SU-DHL-6 (cell line): ENCODE measurements at regions not wholly inside any gene's neighbourhood (a gene's known extent, or its start where the extent isn't known, plus 50 kb on each side); places are given as distances from the start of the nearest gene placed in this dataset.
"Not testable (repeated sequence)": the region's sequence is repeated elsewhere in the genome, so short reads cannot be mapped to it uniquely, and the experiment has no call there.

Experiments
- H2AFZ ChIP-seq: fragments of 200-600 bp; sonication (generic); 2 replicates; pipeline ENCODE4 v1.6.1; 2014; ENCODE audit warnings: low read depth, mild to moderate bottlenecking, moderate library complexity, mixed read lengths, antibody characterized with exemption, low read length; ENCODE audit not compliant: severe bottlenecking
- H3F3A ChIP-seq: fragments of 200-600 bp; shearing (Covaris generic); 2 replicates; pipeline ENCODE4 v1.6.0; 2016; ENCODE audit warnings: antibody characterized with exemption, mild to moderate bottlenecking; ENCODE audit not compliant: insufficient read depth
- H3K27ac ChIP-seq: fragments of 200-600 bp; sonication (generic); 2 replicates; pipeline ENCODE4 v1.5.1; 2016; ENCODE audit warnings: low read depth, mild to moderate bottlenecking, low read length, moderate library complexity, mixed read lengths
- H3K27me3 ChIP-seq: fragments of 200-600 bp; sonication (generic), shearing (Covaris generic); 2 replicates; pipeline ENCODE4 v1.6.0; 2014; ENCODE audit warnings: mild to moderate bottlenecking, low read length
- H3K36me3 ChIP-seq: fragments of 200-600 bp; sonication (generic); 2 replicates; pipeline ENCODE4 v1.6.1; 2014; ENCODE audit warnings: mild to moderate bottlenecking, low read length, mixed read lengths
- H3K4me2 ChIP-seq: fragments of 300-600, 200-600 bp; shearing (Covaris generic), sonication (generic); 2 replicates; pipeline ENCODE4 v1.6.0; 2014; ENCODE audit warnings: low read length, low read depth, mild to moderate bottlenecking; ENCODE audit not compliant: poor library complexity, severe bottlenecking
- H3K4me3 ChIP-seq: fragments of 200-600 bp; sonication (generic); 2 replicates; pipeline ENCODE4 v1.5.1; 2014; ENCODE audit warnings: antibody characterized with exemption, low read length, mild to moderate bottlenecking, mixed read lengths; ENCODE audit not compliant: insufficient read depth, poor library complexity, severe bottlenecking
- H3K79me2 ChIP-seq: fragments of 200-600 bp; sonication (generic); 2 replicates; pipeline ENCODE4 v1.6.1; 2014; ENCODE audit warnings: mild to moderate bottlenecking, low read length, moderate library complexity; ENCODE audit not compliant: insufficient read depth
- H3K9ac ChIP-seq: fragments of 200-600 bp; sonication (generic); 2 replicates; pipeline ENCODE4 v1.7.0; 2014; ENCODE audit warnings: mild to moderate bottlenecking, low read length
- H3K9me2 ChIP-seq: fragments of 200-600 bp; sonication (generic); replicated peaks from 2 replicates; pipeline ENCODE4 v1.6.1; 2014; ENCODE audit warnings: low read length; ENCODE audit not compliant: insufficient read depth
- H3K9me3 ChIP-seq: fragments of 200-600 bp; sonication (generic); 2 replicates; pipeline ENCODE4 v1.6.1; 2014; ENCODE audit warnings: low read length, mixed read lengths; ENCODE audit not compliant: insufficient read depth
- H4K20me1 ChIP-seq: fragments of 200-600 bp; sonication (generic); 2 replicates; pipeline ENCODE4 v1.6.1; 2014; ENCODE audit warnings: low read depth, mild to moderate bottlenecking, antibody characterized with exemption, low read length, moderate library complexity, mixed read lengths
- CTCF ChIP-seq: fragments of 200-600 bp; sonication (generic); IDR thresholded peaks from one replicate; pipeline ENCODE4 v1.5.1; 2017; ENCODE audit warnings: antibody characterized with exemption, mild to moderate bottlenecking, low read length, moderate library complexity; ENCODE audit not compliant: insufficient read depth, poor library complexity, severe bottlenecking
- EZH2phosphoT487 ChIP-seq: fragments of 200-600 bp; sonication (generic), shearing (Covaris generic); conservative IDR thresholded peaks from 2 replicates; pipeline ENCODE4 v1.6.1; 2018; ENCODE audit warnings: mild to moderate bottlenecking, antibody characterized with exemption, low read length, moderate library complexity, mixed read lengths

GRCh38 chr1:68815632-68816031, 318.8 kb upstream of the DEPDC1 start:
- no peak overlapping the region for H3K9ac ChIP-seq
- H3K79me2 ChIP-seq: no peaks in the 10 kb centered on the region
- TF ChIP-seq CTCF (no peak), EZH2phosphoT487 (no peak)
- H3F3A ChIP-seq: no peaks in the 10 kb centered on the region
- H3K4me2 ChIP-seq: no peak overlapping the region
- no peak overlapping the region for H3K27ac ChIP-seq
- no peak overlapping the region for H2AFZ ChIP-seq
- no peaks in the 10 kb centered on the region for H3K9me2 ChIP-seq
- no peaks in the 10 kb centered on the region for H4K20me1 ChIP-seq
- no peaks in the 10 kb centered on the region for H3K9me3 ChIP-seq
- H3K4me3 ChIP-seq: no peak overlapping the region
- H3K27me3 ChIP-seq: no peaks in the 10 kb centered on the region
- H3K36me3 ChIP-seq: no peaks in the 10 kb centered on the region

GRCh38 chr1:68817505-68818210, 320.8 kb upstream of the DEPDC1 start:
- H3K27me3 ChIP-seq, H3K79me2 ChIP-seq, H3K9ac ChIP-seq, H4K20me1 ChIP-seq, H3K36me3 ChIP-seq, H3K4me2 ChIP-seq, H3K27ac ChIP-seq, H3K9me2 ChIP-seq, H2AFZ ChIP-seq, H3K4me3 ChIP-seq, H3K9me3 ChIP-seq, H3F3A ChIP-seq: not testable (repeated sequence)

- Histone ChIP-seq H3F3A (no peaks in the 10 kb centered on the region), H3K27me3 (no peaks in the 10 kb centered on the region), H3K9me3 (no peaks in the 10 kb centered on the region), H3K79me2 (no peaks in the 10 kb centered on the region), H3K9ac (no peak overlapping the region), H4K20me1 (no peaks in the 10 kb centered on the region), H3K27ac (no peak overlapping the region), H3K4me2 (no peak overlapping the region), H3K9me2 (no peaks in the 10 kb centered on the region), H2AFZ (no peak overlapping the region), H3K4me3 (no peak overlapping the region), H3K36me3 (no peaks in the 10 kb centered on the region)
- TF ChIP-seq CTCF: no peak
Measured at GRCh38 chr1:68819190-68819829, 322.4 kb upstream of the DEPDC1 start.

GRCh38 chr1:68820151-68820550, 323.3 kb upstream of the DEPDC1 start:
- Histone ChIP-seq H3K4me3 (no peak overlapping the region), H3K36me3 (no peaks in the 10 kb centered on the region), H3F3A (no peaks in the 10 kb centered on the region), H3K9me3 (no peaks in the 10 kb centered on the region), H2AFZ (no peak overlapping the region), H3K9me2 (no peaks in the 10 kb centered on the region), H3K4me2 (no peak overlapping the region), H3K27me3 (no peaks in the 10 kb centered on the region), H4K20me1 (no peaks in the 10 kb centered on the region), H3K27ac (no peak overlapping the region), H3K9ac (no peak overlapping the region), H3K79me2 (no peaks in the 10 kb centered on the region)
- TF ChIP-seq CTCF (no peak), EZH2phosphoT487 (no peak)
